NOMO-1 (cell line): ENCODE measurements at regions not wholly inside any gene's neighbourhood (a gene's known extent, or its start where the extent isn't known, plus 50 kb on each side); places are given as distances from the start of the nearest gene placed in this dataset.
"Not testable (repeated sequence)": the region's sequence is repeated elsewhere in the genome, so short reads cannot be mapped to it uniquely, and the experiment has no call there.

Experiments used
- DNase-seq, 2 experiments: peaks; one replicate each; lab custom pipeline; 2025; ENCODE audit not compliant: unreplicated experiment in 2 of 2; lab: John Stamatoyannopoulos, UW

DNA sequence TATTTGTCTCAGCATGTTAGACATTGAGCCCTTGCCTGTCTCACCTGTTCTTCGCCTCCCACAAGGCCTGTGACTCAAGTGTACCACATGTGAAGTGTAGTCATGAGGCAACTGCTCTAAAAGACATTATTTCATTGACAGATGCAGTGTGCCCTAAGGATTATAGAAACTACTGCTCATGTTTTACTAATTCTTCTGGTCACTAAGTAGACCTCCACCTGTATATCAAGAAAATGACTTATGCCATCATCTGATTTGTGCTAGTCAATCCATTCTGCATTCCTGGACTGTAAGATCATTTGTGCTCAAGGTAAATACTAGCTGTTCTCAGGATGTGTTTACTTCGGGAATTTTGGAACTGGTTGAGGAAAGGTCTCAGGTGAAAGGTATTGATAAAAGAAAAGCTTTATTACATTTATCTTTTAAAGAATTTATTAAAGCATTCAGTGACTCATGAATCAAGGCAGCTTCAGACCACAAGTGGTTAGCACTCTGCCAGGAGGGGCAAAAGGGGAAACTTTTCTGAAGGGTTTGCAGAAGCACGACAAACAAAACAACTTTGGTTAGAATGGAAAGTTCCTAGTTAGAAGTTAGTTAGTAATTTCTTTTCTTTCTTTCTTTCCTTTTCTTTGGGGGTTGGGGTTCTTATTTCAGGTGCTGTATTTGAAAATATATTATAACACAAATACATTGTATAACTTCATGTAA lies 465.3 kb upstream of the CBLB start:
- peak in 1 of 2 experiments; percentile 3 for DNase-seq

DNA sequence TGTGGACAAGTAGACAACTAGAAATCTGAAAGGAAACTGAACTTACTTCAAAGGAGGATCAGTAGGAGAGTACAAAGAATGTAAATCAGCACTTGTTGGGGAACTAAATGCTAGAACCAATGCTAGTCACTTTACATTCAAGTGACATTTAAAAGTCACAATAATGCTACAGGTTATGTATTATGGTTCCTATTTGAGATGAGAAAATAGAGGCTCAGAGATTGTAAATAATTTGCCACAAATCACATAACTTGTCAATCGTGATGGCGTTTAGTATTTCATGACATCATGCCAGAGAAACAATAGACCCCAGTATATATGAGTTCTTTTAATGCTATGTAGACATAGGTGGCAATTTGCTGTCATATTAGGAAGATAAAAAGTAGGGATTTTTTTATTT lies 467.8 kb upstream of the CBLB start:
- DNase-seq = no peak

DNA sequence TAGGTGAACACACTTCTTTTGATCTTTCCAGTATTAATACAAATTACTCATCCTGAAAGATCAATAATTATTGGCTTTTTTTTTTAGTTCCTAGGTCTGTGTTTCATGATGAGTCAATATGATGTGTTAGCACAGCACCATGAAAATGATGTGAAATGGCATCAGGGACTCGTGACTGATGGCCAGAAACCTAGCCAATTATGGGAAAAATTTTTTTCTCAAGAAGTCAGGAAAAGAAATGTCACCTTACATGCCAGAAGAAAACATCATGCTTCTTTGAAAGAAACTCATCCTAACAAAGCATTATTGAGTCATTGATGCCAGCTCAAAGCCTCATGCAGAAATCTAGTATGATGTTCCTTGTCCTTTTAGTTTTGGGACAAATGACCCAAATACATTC lies 468.3 kb upstream of the CBLB start:
- DNase-seq = no peak

DNA sequence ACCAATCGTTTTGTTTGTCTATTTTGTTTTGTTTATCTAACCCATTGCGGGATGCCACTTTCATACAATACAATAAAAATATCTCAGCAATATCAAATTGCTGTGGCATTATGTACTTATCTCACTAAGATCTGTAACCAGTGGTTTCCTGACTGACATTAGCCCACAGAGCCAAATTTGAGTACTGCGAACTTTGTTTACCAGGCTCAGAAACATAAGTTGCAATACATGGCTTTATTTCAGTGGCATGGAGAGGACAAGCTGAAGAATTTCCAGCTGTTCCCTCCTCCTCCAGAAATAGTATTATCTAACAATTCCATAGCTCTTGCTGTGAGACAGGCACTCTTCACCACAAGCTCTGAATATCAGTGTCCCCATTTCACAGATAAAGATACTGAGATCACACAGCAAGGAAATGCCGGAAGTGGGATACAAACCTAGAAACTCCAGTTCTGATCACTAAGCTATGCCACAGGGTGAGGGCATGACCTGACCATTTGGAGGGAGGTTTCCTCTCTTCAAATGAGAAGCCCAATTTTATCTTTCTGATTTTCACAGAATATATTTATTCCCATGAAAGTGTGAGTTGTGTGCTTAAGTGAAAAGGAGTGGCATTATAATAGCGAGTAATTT lies 469.9 kb upstream of the CBLB start:
- no peak for DNase-seq

DNA sequence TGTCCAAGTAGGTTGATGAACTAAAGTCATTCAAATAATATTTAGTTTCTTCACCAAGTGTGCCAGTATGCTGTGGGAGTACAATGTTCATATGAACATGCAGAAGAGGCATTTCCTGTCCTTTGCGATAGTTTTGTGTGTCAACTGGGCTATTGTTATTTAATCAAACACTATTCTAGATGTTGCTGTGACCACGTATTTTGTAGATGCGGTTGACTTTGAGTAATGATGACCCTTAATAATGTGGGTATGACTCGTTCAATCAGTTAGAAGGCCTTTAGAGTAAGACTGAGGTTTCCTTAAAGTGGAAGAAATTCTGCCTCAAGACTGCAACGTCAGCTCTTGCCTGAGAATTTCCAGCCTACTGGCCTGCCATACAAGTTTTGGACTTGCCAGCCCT lies 470.7 kb upstream of the CBLB start:
- no peak for DNase-seq

DNA sequence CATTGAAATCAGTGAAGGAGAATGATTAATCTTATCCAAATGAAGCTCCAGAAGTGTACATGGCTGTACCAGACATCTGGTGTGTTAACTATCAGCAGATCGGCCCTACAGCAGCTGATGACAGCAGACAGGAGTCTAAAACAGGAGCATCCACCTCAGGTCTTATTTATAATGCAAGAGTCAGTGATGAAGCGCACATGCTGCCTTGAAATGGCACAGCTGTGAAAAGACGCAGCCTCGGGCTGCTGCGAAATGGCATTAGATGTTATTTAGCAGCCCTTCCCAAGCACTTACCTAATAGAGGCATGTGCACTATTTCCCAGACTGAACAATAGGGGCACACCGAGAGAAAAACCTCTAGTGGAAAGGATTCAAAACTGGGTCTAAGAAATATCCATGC lies 472.3 kb upstream of the CBLB start:
- DNase-seq = no peak

DNA sequence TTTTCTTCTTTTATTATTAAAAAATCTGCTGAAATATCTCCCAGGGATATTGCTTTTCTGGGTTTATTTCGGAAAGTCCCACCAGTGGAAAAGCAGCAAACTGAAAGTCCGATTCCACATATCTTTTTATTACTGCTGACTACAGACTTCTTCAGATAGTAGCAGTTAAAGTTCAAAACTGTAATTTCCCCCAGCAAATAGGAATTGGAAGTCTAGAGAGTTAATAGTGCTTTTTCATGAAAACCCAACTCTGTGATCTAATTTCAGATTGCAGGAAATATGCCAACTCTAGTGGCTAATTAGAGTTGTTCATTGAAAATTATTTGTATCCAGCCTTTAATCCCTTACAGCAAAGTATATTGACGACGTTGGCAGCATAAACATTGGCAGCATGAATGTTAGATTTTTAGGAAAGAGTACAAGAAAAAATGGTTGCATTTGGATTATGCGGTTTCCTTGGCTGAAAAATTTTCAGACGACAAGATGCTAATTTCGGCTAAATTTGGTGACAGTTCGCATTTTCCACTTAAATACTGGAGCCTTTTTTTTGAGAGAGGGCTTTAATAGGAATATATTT lies 472.9 kb upstream of the CBLB start:
- DNase-seq = no peak

DNA sequence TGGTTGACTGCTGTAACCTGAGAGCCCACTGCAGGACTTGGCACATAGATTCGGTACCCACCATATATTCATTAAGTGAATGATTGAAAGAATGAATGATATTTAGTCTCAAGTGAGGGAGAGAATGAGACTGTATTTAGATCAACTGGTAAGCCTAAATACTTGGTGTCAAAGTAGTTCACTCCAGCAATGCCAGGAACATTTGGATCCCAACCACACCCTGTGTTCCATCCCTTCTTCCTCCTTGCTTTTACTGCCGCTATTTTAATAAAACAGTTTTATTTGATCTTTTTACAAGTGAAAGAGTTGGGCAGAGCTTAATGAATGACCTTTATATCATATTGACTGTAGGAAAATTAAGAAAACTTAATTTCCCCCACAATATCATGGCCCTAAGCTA lies 473.6 kb upstream of the CBLB start:
- DNase-seq = no peak

DNA sequence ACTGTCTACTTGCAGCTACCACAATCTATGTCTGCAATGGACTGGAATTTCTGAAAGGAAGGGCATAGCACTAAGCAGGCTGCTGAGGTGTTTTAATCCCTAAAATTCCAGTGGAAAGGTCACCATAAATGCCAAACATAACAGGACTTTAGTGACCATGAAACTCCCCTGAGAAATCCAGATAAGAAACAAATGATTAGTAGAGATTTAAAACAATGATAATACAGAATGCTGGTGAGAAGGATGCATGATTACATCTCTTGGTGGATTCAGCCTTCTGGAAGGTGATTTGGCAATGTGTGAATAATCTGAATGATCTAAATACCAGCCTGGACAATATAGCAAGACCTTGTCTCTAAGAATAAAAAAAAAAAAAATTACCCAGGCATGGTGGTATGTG lies 475.0 kb upstream of the CBLB start:
- DNase-seq = no peak

DNA sequence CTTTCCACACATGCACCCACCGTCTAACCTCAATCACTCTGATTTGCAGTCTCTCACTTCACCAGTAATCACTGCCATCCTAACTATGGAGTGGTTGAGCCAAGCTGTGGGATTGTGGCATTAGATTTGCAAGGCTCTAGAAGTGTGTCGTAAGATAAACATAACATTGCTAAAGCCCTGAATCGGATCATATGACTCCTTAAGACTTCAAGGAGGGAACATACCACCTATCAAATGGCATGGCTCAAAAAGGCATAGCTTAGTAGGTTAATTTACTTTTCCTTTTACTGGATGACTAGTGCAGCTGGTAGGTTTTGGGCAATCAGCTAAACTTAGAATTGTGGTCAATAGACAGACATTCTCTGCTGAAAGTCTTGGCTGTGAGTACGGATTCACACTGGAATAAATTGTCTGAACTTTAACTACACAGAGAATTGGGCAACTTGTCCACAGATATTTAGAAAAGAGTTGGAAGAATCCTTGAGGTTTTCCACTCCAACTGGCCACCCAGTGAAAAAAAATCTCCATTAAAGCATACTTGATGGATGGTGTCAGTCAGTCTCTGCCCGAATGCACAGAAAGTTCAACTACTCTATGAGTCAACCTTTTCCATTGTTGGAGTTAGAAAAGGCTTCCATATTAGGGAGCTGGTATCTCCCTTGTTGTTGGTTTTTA lies 476.7 kb upstream of the CBLB start:
- peak; percentile 52 to 64 for DNase-seq

DNA sequence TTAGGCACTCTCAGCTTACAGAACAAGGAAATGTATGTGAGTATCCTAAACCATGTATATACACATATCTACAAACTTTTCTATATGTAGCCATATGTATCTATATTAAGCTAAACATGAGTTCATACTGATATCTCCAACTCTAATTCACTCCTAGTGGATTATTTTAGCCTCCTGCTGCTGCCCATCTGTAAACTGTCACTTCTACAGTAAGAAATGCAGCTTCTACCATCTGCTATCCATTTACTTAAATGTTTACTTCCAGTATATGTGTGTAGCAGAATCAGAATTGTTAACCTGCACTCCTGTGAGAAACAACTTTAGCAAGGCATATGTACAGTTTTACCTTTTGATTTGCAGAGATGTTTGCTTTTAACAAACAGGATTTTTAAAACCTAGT lies 478.5 kb upstream of the CBLB start:
- DNase-seq = no peak

DNA sequence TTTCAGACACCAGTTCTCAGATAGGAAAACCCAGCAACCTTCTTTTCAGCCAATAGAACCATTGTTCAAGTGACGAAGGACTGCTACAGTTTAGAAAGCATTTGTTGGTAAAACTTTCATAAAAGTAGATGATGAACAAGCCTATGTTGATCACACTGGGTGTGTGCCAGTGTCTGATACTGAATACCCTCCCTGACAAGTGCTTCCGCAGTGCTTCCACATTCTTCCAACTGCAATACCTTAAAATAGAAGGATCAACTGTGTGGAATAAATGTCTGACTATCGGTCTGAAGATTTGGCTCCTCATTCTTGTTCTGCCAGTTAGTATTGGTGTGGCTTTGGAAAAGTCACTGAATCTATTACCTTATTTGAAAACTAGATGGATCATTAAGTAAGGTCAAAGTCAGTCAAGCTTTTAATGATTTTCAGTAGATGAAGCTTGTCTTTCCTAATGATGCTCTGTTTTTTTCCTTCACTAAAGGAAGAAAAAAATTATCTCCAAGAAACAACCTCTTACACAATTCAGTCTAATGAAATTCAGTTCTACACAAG lies 479.4 kb upstream of the CBLB start:
- no peak for DNase-seq

DNA sequence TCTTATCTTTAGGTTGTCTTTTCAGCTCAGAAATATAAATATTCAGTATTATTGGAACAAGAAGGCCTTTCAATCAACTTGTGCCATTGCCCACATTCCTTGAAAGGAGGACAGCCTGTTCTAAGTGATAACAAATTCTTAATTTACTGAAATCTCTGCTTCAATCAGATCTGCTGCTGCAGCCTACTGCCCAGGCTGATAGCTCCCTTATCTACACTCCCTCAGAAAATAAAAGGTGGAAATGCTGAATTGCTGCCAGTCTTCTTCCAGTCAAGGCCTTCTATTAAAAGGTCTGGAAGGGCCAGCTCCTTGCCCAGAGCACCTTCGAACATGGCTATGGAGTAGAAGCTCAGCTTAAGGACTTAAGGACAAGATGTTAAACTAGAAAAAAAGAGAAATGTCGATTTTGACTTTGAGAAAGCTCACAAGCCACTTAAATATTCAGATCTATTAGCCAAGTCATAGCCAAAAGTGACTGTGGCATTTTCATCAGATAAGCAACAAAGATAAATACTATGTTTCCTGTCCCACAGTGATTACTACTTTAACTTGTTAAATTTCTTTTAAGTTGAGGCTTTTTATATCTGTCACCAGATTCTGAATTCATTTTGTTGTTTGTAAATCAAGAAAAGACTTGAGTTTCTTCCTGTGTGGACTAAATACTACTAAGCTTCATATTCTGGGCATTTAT lies 480.5 kb upstream of the CBLB start:
- no peak for DNase-seq

DNA sequence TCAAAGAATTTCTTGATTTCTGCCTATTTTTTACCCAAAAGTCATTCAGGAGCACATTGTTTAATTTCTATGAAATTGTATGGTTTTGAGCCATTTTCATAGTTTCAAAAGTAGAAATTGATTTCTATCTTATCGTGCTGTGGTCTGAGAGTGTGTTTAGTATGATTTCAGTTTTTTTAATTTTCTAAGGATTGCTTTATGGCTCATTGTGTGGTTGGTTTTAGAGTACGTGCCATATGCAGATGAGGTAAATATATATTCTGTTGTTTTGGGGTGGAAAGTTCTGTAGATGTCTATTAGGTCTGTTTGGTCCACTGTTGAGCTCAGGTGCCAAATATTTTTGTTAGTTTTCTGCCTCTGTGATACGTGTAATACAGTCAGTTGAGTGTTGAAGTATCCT lies 487.1 kb upstream of the CBLB start:
- no peak for DNase-seq

DNA sequence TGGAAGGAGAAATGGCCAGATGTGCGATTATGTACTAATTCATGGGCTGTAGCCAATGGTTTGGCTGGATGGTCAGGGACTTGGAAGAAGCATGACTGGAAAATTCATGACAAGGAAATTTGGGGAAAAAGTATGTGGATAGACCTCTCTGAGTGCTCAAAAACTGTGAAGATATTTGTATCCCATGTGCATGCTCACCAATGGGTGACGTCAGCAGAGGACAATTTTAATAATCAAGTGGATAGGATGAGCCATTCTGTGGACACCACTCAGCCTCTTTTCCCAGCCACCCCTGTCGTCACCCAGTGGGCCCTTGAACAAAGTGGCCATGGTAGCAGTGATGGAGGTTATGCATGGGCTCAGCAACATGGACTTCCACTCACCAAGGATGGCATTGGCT lies 490.9 kb upstream of the CBLB start:
- DNase-seq = no peak

DNA sequence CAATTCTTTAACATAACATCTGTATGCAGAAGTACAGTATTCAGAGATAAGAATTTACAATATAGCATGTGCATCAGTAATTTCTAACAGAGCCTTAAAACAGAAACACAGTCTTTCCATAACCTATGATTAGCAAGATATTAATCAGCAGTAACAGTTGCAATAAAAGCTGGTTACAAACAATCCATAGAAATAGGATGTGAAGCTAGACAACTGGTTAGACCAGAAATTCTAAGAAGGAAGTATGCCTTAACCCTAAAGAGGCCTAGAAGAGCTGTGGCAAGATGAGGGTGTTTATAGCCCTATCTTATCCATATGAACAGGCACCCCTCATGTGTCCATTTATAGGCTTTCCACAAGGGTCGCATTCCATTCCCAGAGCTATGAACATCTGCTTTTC lies 492.1 kb upstream of the CBLB start:
- DNase-seq = not testable (repeated sequence)

DNA sequence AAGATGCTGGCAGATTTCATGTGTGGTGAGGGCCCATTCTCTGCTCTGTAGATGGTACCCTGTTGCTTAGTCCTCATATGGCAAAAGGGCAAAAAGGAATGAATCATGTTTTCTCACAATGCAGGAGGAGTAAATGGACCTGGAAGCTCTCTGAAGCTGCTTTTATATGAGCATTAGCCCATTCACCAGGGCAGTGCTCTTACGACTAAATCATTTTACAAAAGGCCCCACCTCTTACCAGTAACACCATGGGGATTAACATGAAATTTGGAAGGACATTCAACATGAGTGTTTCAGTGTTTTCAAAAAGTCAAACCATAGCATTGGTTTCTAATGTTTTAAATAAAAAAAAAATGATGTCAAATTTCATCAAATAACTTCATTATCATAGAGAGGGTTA lies 495.7 kb upstream of the CBLB start:
- no peak for DNase-seq

DNA sequence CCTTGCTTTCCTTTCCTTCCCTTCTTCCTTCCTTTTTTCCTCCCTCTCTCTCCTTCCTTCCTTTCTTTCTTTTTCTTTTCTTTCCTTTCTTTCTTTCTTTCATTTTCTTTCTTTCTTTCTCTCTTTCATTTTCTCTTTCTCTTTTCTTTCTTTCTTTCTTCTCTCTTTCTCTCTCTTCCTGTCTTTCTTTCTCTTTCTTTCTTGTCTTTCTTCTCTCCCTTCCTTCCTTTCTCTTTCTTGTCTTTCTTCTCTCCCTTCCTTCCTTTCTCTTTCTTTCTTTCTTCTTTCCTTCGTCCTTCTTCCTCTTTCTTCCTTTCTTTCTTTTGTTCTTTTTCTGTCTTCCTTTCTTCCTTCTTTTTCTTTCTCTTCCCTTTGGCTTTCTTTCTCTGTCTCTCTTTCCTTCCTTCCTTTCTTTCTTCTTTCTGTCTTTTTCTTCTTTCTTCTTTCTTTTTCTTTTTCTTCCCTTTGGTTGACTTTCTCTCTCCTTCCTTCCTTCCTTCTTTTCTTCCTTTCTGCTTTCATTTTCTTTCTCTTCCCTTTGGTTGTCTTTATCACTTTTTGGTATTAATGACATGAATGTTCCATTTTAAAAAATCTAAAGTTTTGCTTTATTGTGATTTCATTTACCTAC lies 496.4 kb upstream of the CBLB start:
- DNase-seq = no peak

DNA sequence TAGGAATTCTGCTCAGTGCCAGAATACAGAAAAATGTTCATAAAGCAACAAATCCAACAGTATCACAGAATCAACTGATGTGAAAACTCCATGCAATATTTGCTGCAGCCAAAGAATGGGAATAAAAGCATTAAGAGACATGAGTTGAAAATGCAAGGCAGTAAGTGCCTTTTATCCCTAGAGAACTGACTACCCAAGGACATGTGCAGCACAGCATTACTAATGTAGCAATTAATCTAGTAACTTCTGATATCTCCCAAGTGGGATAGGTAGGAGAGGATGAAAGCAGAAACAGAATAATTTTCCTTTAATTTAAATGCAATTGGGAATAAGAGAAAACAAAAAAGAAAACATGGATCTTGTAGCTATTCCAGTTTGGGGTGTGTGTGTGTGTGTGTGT lies 497.5 kb upstream of the CBLB start:
- no peak for DNase-seq

DNA sequence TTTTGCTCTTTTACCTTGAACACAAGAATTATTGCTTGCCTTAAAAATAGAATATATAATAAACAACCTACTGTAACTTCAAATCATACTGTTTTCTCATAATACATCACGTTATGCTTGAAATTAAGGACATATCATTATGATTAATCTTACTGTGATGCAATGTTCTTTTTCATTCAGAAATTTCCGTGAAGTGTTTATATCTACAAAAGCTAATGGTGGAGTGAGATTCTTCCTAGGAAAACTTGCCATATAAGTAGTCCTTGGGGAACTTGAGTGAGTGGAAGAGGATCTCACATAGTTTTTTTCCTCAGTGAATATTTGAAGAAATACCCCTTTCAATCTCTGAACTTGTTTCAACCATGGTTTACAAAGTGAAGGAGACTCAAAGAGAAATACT lies 498.7 kb upstream of the CBLB start:
- no peak for DNase-seq
